HCT116 (cell line): ENCODE measurements at regions not wholly inside any gene's neighbourhood (a gene's known extent, or its start where the extent isn't known, plus 50 kb on each side); places are given as distances from the start of the nearest gene placed in this dataset.

ENCODE experiments used
- CTCF ChIP-seq, 3 experiments: fragments of 200-600 bp in 1 of 3; sonication (generic) in 1 of 3; IDR thresholded peaks in 2 of 3; conservative IDR thresholded peaks in 1 of 3; 2 replicates each; pipeline ENCODE4 v1.5.1; 2012 to 2017; ENCODE audit warnings: low read depth in 2 of 3, low read length in 2 of 3, antibody characterized with exemption in 1 of 3, borderline replicate concordance in 1 of 3, control low read depth in 1 of 3, mild to moderate bottlenecking in 1 of 3, mixed read lengths in 1 of 3, mixed run types in 1 of 3, moderate library complexity in 1 of 3; ENCODE audit not compliant: insufficient read depth in 1 of 3
- POLR2A ChIP-seq: IDR thresholded peaks from 2 replicates; pipeline ENCODE4 v1.7.0; 2011; ENCODE audit warnings: borderline replicate concordance; ENCODE audit not compliant: insufficient read depth, insufficient read length; ENCODE audit errors: extremely low read depth
- RAD21 ChIP-seq: IDR thresholded peaks from 2 replicates; pipeline ENCODE4 v1.6.1; 2012; ENCODE audit warnings: low read depth, mild to moderate bottlenecking
- SIN3A ChIP-seq: IDR thresholded peaks from 2 replicates; pipeline ENCODE4 v1.6.1; 2012; ENCODE audit warnings: low read depth
- ZFX ChIP-seq: fragments of 450-650 bp; IDR thresholded peaks from 2 replicates; pipeline ENCODE4 v1.6.1; 2017

- TF ChIP-seq POLR2A (no peak), CTCF (IDR thresholded peaks at IDR 0.05 in 2 of 3, conservative IDR thresholded peaks at IDR 0.05 in 1 of 3; ENCODE audit: borderline replicate concordance in 1 of 3, insufficient read depth in 1 of 3, low read depth in 2 of 3, low read length in 2 of 3) (no peak), RAD21 (no peak), SIN3A (no peak), ZFX (no peak)
These were observed 69.2 kb downstream of the BOLA3 start for GRCh38 chr2:74078466-74078865.
